Nephron (organoid): ENCODE measurements at regions not wholly inside any gene's neighbourhood (a gene's known extent, or its start where the extent isn't known, plus 50 kb on each side); places are given as distances from the start of the nearest gene placed in this dataset.

ENCODE experiments used
- H3K27ac Mint-ChIP-seq, 3 experiments: 2 replicates each; pipeline ENCODE4 v1.8.0; 2020; ENCODE audit warnings: mixed read lengths in 3 of 3, mild to moderate bottlenecking in 2 of 3, moderate library complexity in 1 of 3
- H3K27me3 Mint-ChIP-seq: 2 replicates; pipeline ENCODE4 v1.8.0; 2021; ENCODE audit warnings: low read depth, mild to moderate bottlenecking, moderate library complexity, mixed read lengths
- H3K36me3 Mint-ChIP-seq: 2 replicates; pipeline ENCODE4 v1.8.0; 2020; ENCODE audit warnings: low read depth, mixed read lengths
- H3K4me1 Mint-ChIP-seq: 2 replicates; pipeline ENCODE4 v1.8.0; 2020; ENCODE audit warnings: mixed read lengths
- H3K4me3 Mint-ChIP-seq, 3 experiments: 2 replicates each; pipeline ENCODE4 v1.8.0; 2020; ENCODE audit warnings: mild to moderate bottlenecking in 3 of 3, mixed read lengths in 3 of 3, moderate library complexity in 2 of 3
- H3K9me3 Mint-ChIP-seq: 2 replicates; pipeline ENCODE4 v1.8.0; 2020; ENCODE audit warnings: mixed read lengths
- TF ChIP-seq, protein P1 (sequence below), 3 experiments: fragments of 200-600 bp; sonication (generic); IDR thresholded peaks; one replicate each; pipeline ENCODE4 v1.5.0; 2021; ENCODE audit warnings: antibody characterized with exemption in 3 of 3; ENCODE audit not compliant: unreplicated experiment in 3 of 3

DNA sequence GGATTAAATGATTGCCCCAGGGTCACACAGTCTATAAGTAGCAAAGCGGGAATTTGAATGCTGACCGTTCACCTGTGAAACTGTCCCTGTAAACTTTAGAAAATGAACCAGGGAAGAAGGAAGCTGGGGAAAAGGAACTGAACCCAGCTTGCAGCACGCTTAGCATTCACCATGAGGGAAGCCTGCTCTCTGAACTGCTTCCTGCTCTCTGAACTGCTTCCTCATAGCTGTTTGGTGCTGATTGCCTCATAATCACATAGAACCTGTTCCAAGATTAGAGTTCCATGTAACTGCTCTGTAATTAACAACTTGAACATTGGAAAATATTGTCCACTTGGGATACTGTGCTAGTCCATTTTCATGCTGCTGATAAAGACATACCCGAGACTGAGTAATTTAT is 1504.8 kb upstream of the TMEM132C start:
- peaks cover 17% of the 10 kb centered on the region for H3K9me3 Mint-ChIP-seq
- H3K4me3 Mint-ChIP-seq = no peak overlapping the region
- TF ChIP-seq, protein P1, sequence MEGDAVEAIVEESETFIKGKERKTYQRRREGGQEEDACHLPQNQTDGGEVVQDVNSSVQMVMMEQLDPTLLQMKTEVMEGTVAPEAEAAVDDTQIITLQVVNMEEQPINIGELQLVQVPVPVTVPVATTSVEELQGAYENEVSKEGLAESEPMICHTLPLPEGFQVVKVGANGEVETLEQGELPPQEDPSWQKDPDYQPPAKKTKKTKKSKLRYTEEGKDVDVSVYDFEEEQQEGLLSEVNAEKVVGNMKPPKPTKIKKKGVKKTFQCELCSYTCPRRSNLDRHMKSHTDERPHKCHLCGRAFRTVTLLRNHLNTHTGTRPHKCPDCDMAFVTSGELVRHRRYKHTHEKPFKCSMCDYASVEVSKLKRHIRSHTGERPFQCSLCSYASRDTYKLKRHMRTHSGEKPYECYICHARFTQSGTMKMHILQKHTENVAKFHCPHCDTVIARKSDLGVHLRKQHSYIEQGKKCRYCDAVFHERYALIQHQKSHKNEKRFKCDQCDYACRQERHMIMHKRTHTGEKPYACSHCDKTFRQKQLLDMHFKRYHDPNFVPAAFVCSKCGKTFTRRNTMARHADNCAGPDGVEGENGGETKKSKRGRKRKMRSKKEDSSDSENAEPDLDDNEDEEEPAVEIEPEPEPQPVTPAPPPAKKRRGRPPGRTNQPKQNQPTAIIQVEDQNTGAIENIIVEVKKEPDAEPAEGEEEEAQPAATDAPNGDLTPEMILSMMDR (IDR thresholded peaks at IDR 0.05; ENCODE audit: unreplicated experiment in 3 of 3) = no peak
- no peaks in the 10 kb centered on the region for H3K4me1 Mint-ChIP-seq
- no peaks in the 10 kb centered on the region for H3K27me3 Mint-ChIP-seq
- H3K36me3 Mint-ChIP-seq = no peaks in the 10 kb centered on the region
- H3K27ac Mint-ChIP-seq = no peak overlapping the region

DNA sequence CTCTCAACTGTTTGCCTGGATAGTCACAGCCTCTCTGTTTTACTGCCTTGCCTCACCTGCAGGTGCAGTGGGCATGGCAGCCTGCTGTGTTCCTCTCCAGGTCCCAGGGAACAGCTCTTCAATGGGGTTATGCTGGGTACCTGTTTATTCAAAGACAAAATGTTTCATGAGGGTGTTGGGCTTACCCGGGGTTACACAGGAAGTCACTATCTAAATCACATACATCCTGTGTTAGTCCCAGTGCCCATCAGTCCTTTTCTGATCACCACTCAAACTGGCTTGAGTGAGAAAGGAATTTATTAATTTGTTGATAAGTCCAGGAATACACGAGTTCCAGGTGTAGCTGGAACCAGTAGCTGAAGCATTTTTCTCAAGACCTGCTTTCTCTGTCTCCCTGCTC is 1503.6 kb upstream of the TMEM132C start:
- H3K9me3 Mint-ChIP-seq = peaks cover 19% of the 10 kb centered on the region
- TF ChIP-seq, protein P1 (IDR thresholded peaks at IDR 0.05; ENCODE audit: unreplicated experiment in 3 of 3) = no peak
- H3K4me1 Mint-ChIP-seq = no peaks in the 10 kb centered on the region
- H3K27ac Mint-ChIP-seq = no peak overlapping the region
- no peak overlapping the region for H3K4me3 Mint-ChIP-seq
- no peaks in the 10 kb centered on the region for H3K27me3 Mint-ChIP-seq
- H3K36me3 Mint-ChIP-seq = no peaks in the 10 kb centered on the region

DNA sequence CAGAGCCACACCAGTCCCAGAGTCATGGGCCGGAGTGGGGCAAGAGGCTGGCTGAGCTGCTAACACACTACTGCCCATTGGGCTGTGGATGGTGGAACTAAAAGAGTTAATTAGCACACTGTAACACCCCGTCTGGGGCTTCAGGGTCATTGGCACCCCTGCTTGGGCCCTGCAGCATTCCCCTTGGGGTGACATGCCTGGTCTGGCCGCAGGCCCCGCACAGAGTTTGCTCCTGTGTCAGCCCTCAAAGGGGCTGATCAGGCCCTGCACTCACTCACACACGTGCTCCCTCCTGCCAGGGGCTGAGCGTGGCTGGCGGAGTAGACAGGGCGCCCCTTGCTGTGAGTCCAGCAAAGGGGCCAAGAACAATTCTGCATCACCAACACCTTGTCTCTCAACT is 1499.6 kb upstream of the TMEM132C start:
- TF ChIP-seq, protein P1 (IDR thresholded peaks at IDR 0.05; ENCODE audit: unreplicated experiment in 3 of 3) = no peak
- no peak overlapping the region for H3K27ac Mint-ChIP-seq
- no peaks in the 10 kb centered on the region for H3K36me3 Mint-ChIP-seq
- no peaks in the 10 kb centered on the region for H3K27me3 Mint-ChIP-seq
- H3K4me1 Mint-ChIP-seq = no peaks in the 10 kb centered on the region
- peaks cover 23% of the 10 kb centered on the region for H3K9me3 Mint-ChIP-seq
- H3K4me3 Mint-ChIP-seq = no peak overlapping the region

DNA sequence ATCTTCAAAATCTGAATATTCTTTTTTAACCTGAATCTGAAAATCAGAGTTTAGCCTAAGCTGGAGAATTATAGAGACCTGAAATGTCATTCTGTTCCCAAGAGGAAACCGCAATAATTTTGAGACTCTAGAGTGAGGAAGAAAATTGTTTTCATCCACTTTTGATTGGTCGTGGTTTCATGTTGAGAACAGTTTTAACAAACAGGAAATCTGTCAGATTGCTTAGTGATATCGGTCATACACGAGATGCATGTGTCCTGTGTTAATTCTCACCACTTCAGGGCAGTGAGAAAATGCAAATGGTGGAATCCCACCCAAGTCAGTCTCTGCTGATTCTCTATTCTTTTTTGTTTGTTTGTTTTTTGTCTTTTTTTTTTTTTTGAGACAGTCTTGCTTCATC is 1498.5 kb upstream of the TMEM132C start:
- TF ChIP-seq, protein P1 (IDR thresholded peaks at IDR 0.05; ENCODE audit: unreplicated experiment in 3 of 3) = no peak
- Mint-ChIP-seq H3K4me1 (no peaks in the 10 kb centered on the region), H3K27me3 (no peaks in the 10 kb centered on the region), H3K4me3 (no peak overlapping the region), H3K36me3 (no peaks in the 10 kb centered on the region), H3K27ac (no peak overlapping the region), H3K9me3 (peaks cover 18% of the 10 kb centered on the region)

DNA sequence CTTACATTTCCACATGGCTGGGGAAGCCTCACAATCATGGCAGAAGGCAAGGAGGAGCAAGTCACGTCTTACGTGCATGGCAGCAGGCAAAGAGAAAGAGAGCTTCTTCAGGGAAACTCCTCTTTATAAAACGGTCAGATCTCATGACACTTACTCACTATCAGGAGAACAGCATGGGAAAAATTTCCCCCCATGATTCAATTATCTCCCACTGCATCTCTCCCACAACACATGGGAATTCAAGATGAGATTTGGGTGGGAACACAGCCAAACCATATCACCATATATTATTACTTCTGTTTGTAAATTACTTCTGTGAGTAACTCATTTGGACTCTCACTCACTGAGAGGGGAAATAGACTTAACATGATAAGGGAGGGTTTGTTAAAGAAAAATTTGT is 1496.8 kb upstream of the TMEM132C start:
- Mint-ChIP-seq H3K4me3 (no peak overlapping the region), H3K36me3 (no peaks in the 10 kb centered on the region), H3K9me3 (peaks cover 9% of the 10 kb centered on the region), H3K4me1 (no peaks in the 10 kb centered on the region), H3K27ac (no peak overlapping the region), H3K27me3 (no peaks in the 10 kb centered on the region)
- TF ChIP-seq, protein P1 (IDR thresholded peaks at IDR 0.05; ENCODE audit: unreplicated experiment in 3 of 3) = no peak

DNA sequence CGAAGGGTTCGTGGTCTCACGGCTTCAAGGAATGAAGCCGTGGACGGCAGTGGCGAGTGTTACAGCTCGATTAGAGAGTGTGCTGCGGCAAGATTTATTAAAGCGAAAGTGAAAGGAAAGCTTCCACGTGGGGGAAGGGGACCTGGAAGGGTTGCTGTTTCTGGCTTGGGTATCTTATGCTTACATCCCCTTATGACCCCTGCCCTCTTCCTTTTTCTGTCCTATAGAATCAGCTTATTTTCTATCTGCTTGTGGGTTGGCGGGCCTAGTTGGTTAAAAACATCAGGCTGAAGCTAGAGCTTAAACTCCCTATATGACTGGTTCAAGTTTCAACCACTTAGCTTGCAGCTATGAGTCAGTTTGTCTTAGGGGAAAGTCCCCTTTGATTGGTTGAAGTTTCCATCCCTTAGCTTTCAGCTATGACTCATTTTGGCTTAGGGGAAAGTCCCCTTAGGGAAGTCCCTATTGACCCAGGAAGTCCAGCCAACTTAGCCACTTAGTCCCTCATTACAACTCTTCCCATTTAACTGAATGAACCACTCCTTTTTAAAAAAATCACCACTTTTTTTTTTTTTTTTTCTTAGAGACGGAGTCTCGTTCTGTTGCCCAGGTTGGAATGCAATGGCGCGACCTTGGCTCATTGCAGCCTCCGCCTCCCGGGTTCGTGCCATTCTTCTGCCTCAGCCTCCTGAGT is 1494.7 kb upstream of the TMEM132C start:
- TF ChIP-seq, protein P1 (IDR thresholded peaks at IDR 0.05; ENCODE audit: unreplicated experiment in 3 of 3) = no peak
- H3K27me3 Mint-ChIP-seq = no peaks in the 10 kb centered on the region
- H3K27ac Mint-ChIP-seq = no peak overlapping the region
- H3K4me1 Mint-ChIP-seq = no peaks in the 10 kb centered on the region
- peaks cover 6% of the 10 kb centered on the region for H3K9me3 Mint-ChIP-seq
- H3K4me3 Mint-ChIP-seq = no peak overlapping the region
- no peaks in the 10 kb centered on the region for H3K36me3 Mint-ChIP-seq
